H1 (cell line): ENCODE measurements at regions not wholly inside any gene's neighbourhood (a gene's known extent, or its start where the extent isn't known, plus 50 kb on each side); places are given as distances from the start of the nearest gene placed in this dataset.

Experiments
- CTCF ChIA-PET: fragments of 300-600 bp; sonication (Branson Sonifier 250); formaldehyde crosslinking; loops from one replicate; lab custom pipeline; 2021; ENCODE audit not compliant: partially characterized antibody; lab: Charles Lee
- POLR2A ChIA-PET: fragments of 300-600 bp; sonication (Branson Sonifier 250); formaldehyde crosslinking; loops from one replicate; lab custom pipeline; 2021; ENCODE audit warnings: inconsistent platforms; ENCODE audit not compliant: partially characterized antibody; lab: Charles Lee
- DNase-seq, 2 experiments: peaks; one replicate each; pipeline versions ENCODE4 v3.0.0 to v3.0.0-alpha.2; 2010 to 2022; ENCODE audit warnings: low spot score in 2 of 2, low read depth in 1 of 2, mixed read lengths in 1 of 2
- FAIRE-seq: peaks from 2 replicates; lab custom pipeline; 2011; peaks lifted over from hg19 to GRCh38; lab: Jason Lieb, UNC
- H2AFZ ChIP-seq: 2 replicates; pipeline ENCODE4 v1.8.1; 2012; ENCODE audit warnings: low read length, inconsistent platforms
- H2AK5ac ChIP-seq: 2 replicates; pipeline ENCODE4 v1.6.1; 2013; ENCODE audit warnings: low read depth, low read length
- H2BK120ac ChIP-seq: replicated peaks from 2 replicates; pipeline ENCODE3; 2013; ENCODE audit warnings: low read depth, low read length, inconsistent platforms
- H2BK12ac ChIP-seq: 2 replicates; pipeline ENCODE4 v1.6.1; 2013; ENCODE audit warnings: low read depth, low read length
- H2BK15ac ChIP-seq: 2 replicates; pipeline ENCODE4 v1.6.1; 2013; ENCODE audit warnings: low read length
- H2BK20ac ChIP-seq: 2 replicates; pipeline ENCODE4 v1.6.1; 2013; ENCODE audit warnings: low read length
- H2BK5ac ChIP-seq: 2 replicates; pipeline ENCODE4 v1.6.1; 2013; ENCODE audit warnings: low read depth, low read length
- H3K14ac ChIP-seq: 2 replicates; pipeline ENCODE4 v1.6.1; 2013; ENCODE audit warnings: inconsistent platforms; ENCODE audit not compliant: insufficient read length
- H3K18ac ChIP-seq: 2 replicates; pipeline ENCODE4 v1.6.1; 2013; ENCODE audit warnings: low read length; ENCODE audit errors: extremely low read depth
- H3K23ac ChIP-seq: 2 replicates; pipeline ENCODE4 v1.6.1; 2013; ENCODE audit warnings: inconsistent platforms; ENCODE audit not compliant: insufficient read length
- H3K23me2 ChIP-seq: 2 replicates; pipeline ENCODE4 v1.6.1; 2013; ENCODE audit warnings: low read depth, low read length
- H3K27ac ChIP-seq: 2 replicates; pipeline ENCODE4 v1.6.1; 2011; ENCODE audit warnings: low read depth, low read length, inconsistent platforms
- H3K27me3 ChIP-seq, 4 experiments: replicated peaks in 1 of 4; 1 replicate in 1 of 4; 2 replicates in 3 of 4; pipeline versions ENCODE4 v1.6.1 to v1.8.1; 2011 to 2013; ENCODE audit warnings: low read length in 3 of 4, mild to moderate bottlenecking in 3 of 4, inconsistent platforms in 2 of 4, mixed read lengths in 2 of 4, moderate library complexity in 1 of 4; ENCODE audit not compliant: control insufficient read depth in 3 of 4, insufficient read depth in 3 of 4; ENCODE audit errors: extremely low read depth in 1 of 4
- H3K36me3 ChIP-seq, 4 experiments: 2 replicates each; pipeline versions ENCODE4 v1.6.1 to v1.8.1; 2011 to 2013; ENCODE audit warnings: mild to moderate bottlenecking in 4 of 4, low read length in 3 of 4, moderate library complexity in 2 of 4, control low read depth in 1 of 4, inconsistent platforms in 1 of 4; ENCODE audit not compliant: insufficient read depth in 4 of 4, control insufficient read depth in 2 of 4
- H3K4ac ChIP-seq: replicated peaks from 2 replicates; pipeline ENCODE3; 2013; ENCODE audit warnings: low read length, low read depth, mixed read lengths, inconsistent platforms; ENCODE audit not compliant: insufficient read length
- H3K4me1 ChIP-seq, 4 experiments: replicated peaks in 1 of 4; 1 replicate in 1 of 4; 2 replicates in 3 of 4; pipeline versions ENCODE4 v1.6.1 to v1.8.1; 2011 to 2013; ENCODE audit warnings: low read length in 3 of 4, inconsistent platforms in 2 of 4, mixed read lengths in 1 of 4; ENCODE audit not compliant: insufficient read depth in 4 of 4, control insufficient read depth in 3 of 4
- H3K4me2 ChIP-seq, 2 experiments: 2 replicates each; pipeline versions ENCODE4 v1.6.1 to v1.8.1; 2011 to 2013; ENCODE audit warnings: low read depth in 2 of 2, low read length in 2 of 2, control low read depth in 1 of 2, inconsistent platforms in 1 of 2, mild to moderate bottlenecking in 1 of 2; ENCODE audit not compliant: insufficient read depth in 1 of 2
- H3K4me3 ChIP-seq, 4 experiments: fragments of 200-600, 300-600 bp in 1 of 4; sonication (generic), shearing (Covaris generic), sonication (Bioruptor Twin) in 1 of 4; 2 replicates each; pipeline versions ENCODE4 v1.5.1 to v1.8.1; 2011 to 2016; ENCODE audit warnings: low read length in 4 of 4, low read depth in 3 of 4, control low read depth in 2 of 4, inconsistent platforms in 2 of 4, mild to moderate bottlenecking in 2 of 4, mixed read lengths in 1 of 4, moderate library complexity in 1 of 4; ENCODE audit not compliant: insufficient read depth in 2 of 4; ENCODE audit errors: extremely low read depth in 1 of 4
- H3K56ac ChIP-seq: replicated peaks from 2 replicates; pipeline ENCODE3; 2013; ENCODE audit warnings: low read depth, mild to moderate bottlenecking, mixed read lengths, low read length, inconsistent platforms; ENCODE audit not compliant: insufficient read length
- H3K79me1 ChIP-seq: 2 replicates; pipeline ENCODE4 v1.6.1; 2013; ENCODE audit warnings: low read depth, low read length, control low read depth
- H3K79me2 ChIP-seq, 2 experiments: 2 replicates each; pipeline versions ENCODE4 v1.6.1 to v1.8.1; 2012 to 2013; ENCODE audit warnings: low read length in 2 of 2, mild to moderate bottlenecking in 2 of 2, inconsistent platforms in 1 of 2; ENCODE audit not compliant: insufficient read depth in 2 of 2, control insufficient read depth in 1 of 2
- H3K9ac ChIP-seq, 4 experiments: replicated peaks in 1 of 4; 1 replicate in 1 of 4; 2 replicates in 3 of 4; pipeline versions ENCODE4 v1.6.1 to v1.8.1; 2011 to 2013; ENCODE audit warnings: low read depth in 3 of 4, low read length in 3 of 4, control low read depth in 2 of 4, mild to moderate bottlenecking in 2 of 4, moderate library complexity in 2 of 4, inconsistent platforms in 1 of 4; ENCODE audit errors: extremely low read depth in 1 of 4
- H3K9me3 ChIP-seq, 2 experiments: 2 replicates each; pipeline versions ENCODE4 v1.6.1 to v1.8.1; 2012 to 2013; ENCODE audit warnings: mild to moderate bottlenecking in 2 of 2, moderate library complexity in 2 of 2, control low read depth in 1 of 2, inconsistent platforms in 1 of 2, low read depth in 1 of 2, low read length in 1 of 2, mixed read lengths in 1 of 2; ENCODE audit not compliant: insufficient read depth in 2 of 2
- H4K20me1 ChIP-seq, 2 experiments: replicated peaks in 1 of 2; 2 replicates each; pipeline versions ENCODE3 to v1.8.1; 2011 to 2013; ENCODE audit warnings: inconsistent platforms in 2 of 2, low read length in 2 of 2, mild to moderate bottlenecking in 1 of 2; ENCODE audit not compliant: insufficient read depth in 2 of 2, control insufficient read depth in 1 of 2
- H4K5ac ChIP-seq: 2 replicates; pipeline ENCODE4 v1.6.1; 2013; ENCODE audit warnings: low read length, low read depth, mixed read lengths, inconsistent platforms; ENCODE audit not compliant: insufficient read length
- H4K8ac ChIP-seq: 2 replicates; pipeline ENCODE4 v1.8.0; 2013; ENCODE audit warnings: mild to moderate bottlenecking, moderate library complexity, low read length, inconsistent platforms; ENCODE audit not compliant: insufficient read depth; ENCODE audit errors: extremely low read depth
- H4K91ac ChIP-seq: replicated peaks from 2 replicates; pipeline ENCODE3; 2013; ENCODE audit warnings: low read length, mixed read lengths, inconsistent platforms; ENCODE audit not compliant: insufficient read length
- BCL11A ChIP-seq, 2 experiments: IDR thresholded peaks; one replicate each; pipeline ENCODE4 v1.6.1; 2011; ENCODE audit warnings: low read depth in 2 of 2, low read length in 2 of 2, mild to moderate bottlenecking in 2 of 2
- TCF12 ChIP-seq: IDR thresholded peaks from 2 replicates; pipeline ENCODE4 v1.6.1; 2011; ENCODE audit warnings: low read depth, mild to moderate bottlenecking, low read length
- WGBS, 2 experiments: shearing (Covaris generic) in 1 of 2; methylation state at CpG; one replicate each; pipeline versions ENCODE4 v1.1.6 to v1.1.7; 2013 to 2015; ENCODE audit warnings: low lambda C conversion rate in 2 of 2, mixed read lengths in 2 of 2, inconsistent platforms in 1 of 2, low coverage in 1 of 2, missing lambda C conversion rate in 1 of 2; ENCODE audit not compliant: insufficient replicate concordance in 2 of 2, insufficient coverage in 1 of 2, insufficient read length in 1 of 2; ENCODE audit errors: extremely low coverage in 1 of 2, missing lambda C conversion rate in 1 of 2; 5-methylcytosine and 5-hydroxymethylcytosine counted together

GRCh38 chr7:98707076-98707475 is 90.0 kb downstream of the NPTX2 start:
- Histone ChIP-seq H2AK5ac (no peak overlapping the region), H4K5ac (no peak overlapping the region), H4K20me1 (no peaks in the 10 kb centered on the region), H2BK5ac (no peak overlapping the region), H3K36me3 (no peaks in the 10 kb centered on the region), H3K27ac (no peak overlapping the region), H3K4ac (no peak overlapping the region), H2BK12ac (no peak overlapping the region), H4K91ac (no peak overlapping the region), H3K9me3 (no peaks in the 10 kb centered on the region), H3K4me3 (no peak overlapping the region), H3K4me1 (no peaks in the 10 kb centered on the region), H3K56ac (no peak overlapping the region), H3K27me3 (no peaks in the 10 kb centered on the region), H3K18ac (no peak overlapping the region), H3K79me1 (no peaks in the 10 kb centered on the region), H3K9ac (no peak overlapping the region), H4K8ac (no peak overlapping the region), H3K79me2 (no peaks in the 10 kb centered on the region), H3K23me2 (no peaks in the 10 kb centered on the region; the same call in 1 of the 2 replicates), H2BK20ac (no peak overlapping the region), H2BK120ac (no peak overlapping the region), H3K23ac (no peak overlapping the region), H2AFZ (no peak overlapping the region), H3K14ac (no peak overlapping the region), H3K4me2 (no peak overlapping the region), H2BK15ac (no peak overlapping the region)
- 91% methylated on average over 4 of the region's 4 CpGs; no CpG with 5 or more reads in 1 of the 2 experiments for whole genome bisulfite sequencing, 2 experiments
- DNase-seq (no peak), FAIRE-seq (no peak)
- ChIA-PET POLR2A (no interaction called here), CTCF (interaction anchor here (1.2 kb wide), 1 partner anchor 38 kb away, joined by 3 read pairs; no protein-coding TSS in a partner anchor)
- TF ChIP-seq BCL11A (IDR thresholded peaks at IDR 0.05; ENCODE audit: low read depth in 2 of 2, low read length in 2 of 2) (no peak), TCF12 (no peak)
